Left hindlimb (tissue), 1 donor: ENCODE measurements at regions not wholly inside any gene's neighbourhood (a gene's known extent, or its start where the extent isn't known, plus 50 kb on each side); places are given as distances from the start of the nearest gene placed in this dataset.
A peak's percentile ranks its signal among the peaks of the same experiment; 100 is the strongest.

Source experiments
- DNase-seq: peaks from one replicate; pipeline ENCODE4 v3.0.0-alpha.2; 2018

GRCh38 chr4:143273160-143273917, 63.3 kb upstream of the GAB1 start:
- no peak for DNase-seq

DNA sequence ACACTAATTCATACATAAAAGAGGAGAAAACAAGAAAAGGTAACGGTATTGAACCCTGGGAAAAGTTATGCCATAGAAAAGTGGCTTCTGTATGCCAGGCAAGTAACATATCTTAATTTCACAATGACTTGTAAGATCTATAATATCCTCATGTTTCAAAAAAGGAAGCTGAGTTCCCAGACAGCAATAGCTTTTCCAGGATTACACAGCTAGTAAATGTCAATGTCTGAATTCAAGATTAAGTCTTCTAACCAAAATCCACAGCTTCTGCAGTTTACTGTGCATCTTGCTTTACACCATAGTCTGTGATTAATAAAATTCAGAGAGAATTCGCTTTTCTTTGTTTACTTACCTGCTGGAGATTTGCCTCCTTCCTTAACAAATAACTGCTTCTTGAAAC, 55.8 kb upstream of the GAB1 start:
- DNase-seq = no peak

DNA sequence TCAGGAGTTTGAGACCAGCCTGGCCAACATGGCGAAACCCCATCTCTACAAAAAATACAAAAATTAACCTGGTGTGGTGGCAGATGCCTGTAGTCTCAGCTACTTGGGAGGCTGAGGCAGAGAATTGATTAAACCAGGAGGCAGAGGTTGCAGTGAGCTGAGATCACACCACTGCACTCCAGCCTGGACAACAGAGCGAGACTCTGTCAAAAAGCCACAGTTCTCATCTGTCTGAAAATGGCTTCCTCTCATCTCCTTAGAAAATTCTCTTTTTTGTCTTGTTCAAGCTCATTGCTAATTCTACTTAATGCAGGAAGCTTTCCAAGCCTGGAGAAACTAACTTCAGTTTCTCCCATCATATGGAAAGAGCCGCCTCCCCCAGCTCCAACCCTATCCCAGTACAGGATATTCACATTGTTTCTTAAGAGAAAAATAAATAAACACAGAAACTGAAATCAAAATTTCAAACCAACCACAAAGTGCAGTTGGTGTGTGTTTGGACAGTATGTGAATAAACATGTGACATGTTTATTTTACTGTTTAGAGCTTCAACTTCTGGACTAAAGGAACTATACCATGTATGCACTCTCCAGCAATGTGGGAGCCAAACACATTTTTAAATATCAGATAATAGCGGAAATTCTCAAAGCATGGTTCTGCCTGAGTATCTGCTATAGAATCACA, 55.0 kb upstream of the GAB1 start:
- peak; percentile 40 for DNase-seq

GRCh38 chr4:143282211-143282707, 54.4 kb upstream of the GAB1 start:
- peak; percentile 62 for DNase-seq

- peak; percentile 34 for DNase-seq
Measured at GRCh38 chr4:143285696-143286437, 50.8 kb upstream of the GAB1 start.

DNA sequence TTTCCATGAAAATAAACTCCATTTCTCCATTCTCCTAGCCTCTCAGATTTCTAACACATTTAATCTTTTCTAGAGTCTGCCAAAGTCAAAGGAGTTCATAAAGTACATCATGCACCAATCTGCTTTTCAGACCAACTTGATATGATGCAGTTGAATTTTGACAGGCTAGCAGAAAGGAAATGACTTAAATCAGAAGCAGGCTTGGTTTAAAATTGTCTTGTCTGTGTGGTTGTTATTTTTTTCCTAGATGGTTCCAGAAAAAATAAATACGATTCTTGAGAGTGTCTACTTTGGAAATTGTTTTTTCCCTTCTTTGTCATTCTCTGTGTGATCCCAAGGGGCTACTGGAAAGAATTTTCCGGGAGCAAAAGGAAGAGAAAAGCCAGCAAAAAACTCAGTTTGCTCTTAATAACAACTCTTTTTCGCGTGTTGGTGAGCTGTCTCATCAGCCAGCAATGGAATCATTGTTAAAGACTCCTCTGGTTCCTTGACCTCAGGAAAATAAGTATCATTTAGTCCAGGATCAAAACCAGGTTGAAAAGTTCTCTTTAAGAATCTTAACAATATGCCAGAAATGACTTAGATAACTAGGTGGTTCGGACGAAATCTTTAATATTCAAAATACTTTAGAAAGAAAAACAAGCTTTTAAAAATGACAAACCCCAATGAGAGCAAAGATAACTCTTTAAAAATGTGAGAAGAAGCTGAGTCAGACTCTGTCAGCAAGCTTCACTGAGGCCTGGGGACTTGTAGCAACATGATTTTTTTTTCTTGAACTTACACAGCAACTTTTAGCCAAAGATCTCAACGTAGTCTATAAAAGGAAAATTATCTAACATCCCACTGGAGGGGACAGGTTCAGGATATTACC, 49.7 kb upstream of the GAB1 start:
- DNase-seq = no peak
